NT2/D1 (cell line): ENCODE measurements at regions not wholly inside any gene's neighbourhood (a gene's known extent, or its start where the extent isn't known, plus 50 kb on each side); places are given as distances from the start of the nearest gene placed in this dataset.

ENCODE experiments used
- SUZ12 ChIP-seq: IDR thresholded peaks from 2 replicates; pipeline ENCODE4 v1.6.1; 2011; ENCODE audit not compliant: insufficient read length, insufficient read depth; ENCODE audit errors: extremely low read depth
- YY1 ChIP-seq: IDR thresholded peaks from 2 replicates; pipeline ENCODE4 v1.6.1; 2011; ENCODE audit not compliant: insufficient read length, insufficient read depth
- ZNF274 ChIP-seq: IDR thresholded peaks from 2 replicates; pipeline ENCODE4 v1.6.1; 2011; ENCODE audit warnings: mild to moderate bottlenecking, low read depth, low read length

DNA sequence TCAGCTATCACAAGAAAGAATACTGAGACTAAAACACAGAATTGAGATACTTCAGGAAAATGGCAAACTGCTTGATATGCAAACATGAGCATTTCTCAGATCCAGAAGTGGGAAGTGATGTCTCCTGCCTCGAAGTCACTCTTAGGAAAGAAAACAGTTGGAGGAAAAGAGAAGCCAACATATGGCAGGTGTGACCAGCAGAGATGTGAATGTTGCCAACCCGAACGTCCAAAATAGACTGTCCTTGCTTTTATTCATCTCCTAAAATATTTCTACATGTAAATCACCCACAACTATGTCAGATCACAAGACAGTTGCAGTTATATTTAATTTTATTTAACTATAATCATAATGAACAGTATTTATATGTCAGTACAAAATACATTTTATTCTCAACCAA lies 687.6 kb downstream of the GALC start:
- TF ChIP-seq YY1, result no peak
- no peak for TF ChIP-seq SUZ12
- TF ChIP-seq ZNF274, result no peak
